Right cardiac atrium (tissue), 5 donors: ENCODE measurements at regions not wholly inside any gene's neighbourhood (a gene's known extent, or its start where the extent isn't known, plus 50 kb on each side); places are given as distances from the start of the nearest gene placed in this dataset.

Experiments used
- ATAC-seq, 2 donors: fragments of 200-7000 bp; cut with Tn5 transposase; one replicate each; pipeline versions ENCODE4 v1.8.0 to v1.9.1; 2020; ENCODE audit warnings: moderate library complexity in 2 of 2, mild to moderate bottlenecking in 1 of 2
- DNase-seq, 3 donors: peaks; one replicate each; pipeline ENCODE4 v3.0.0-alpha.2; 2020
- H3K27ac ChIP-seq: one replicate; pipeline ENCODE4 v1.5.1; 2013; ENCODE audit warnings: mild to moderate bottlenecking, low read length, control low read depth, moderate library complexity
- H3K27me3 ChIP-seq: one replicate; pipeline ENCODE4 v1.6.1; 2013; ENCODE audit not compliant: control insufficient read depth, insufficient read depth
- H3K4me1 ChIP-seq: one replicate; pipeline ENCODE4 v1.6.1; 2013; ENCODE audit warnings: low read length; ENCODE audit not compliant: control insufficient read depth, insufficient read depth
- H3K4me3 ChIP-seq: one replicate; pipeline ENCODE4 v1.5.1; 2013; ENCODE audit warnings: low read length, control low read depth
- H3K9me3 ChIP-seq: one replicate; pipeline ENCODE4 v1.6.1; 2013; ENCODE audit warnings: low read length; ENCODE audit not compliant: control insufficient read depth
- WGBS: extraction: QIAGEN DNeasy Blood & Tissue Kit; methylation state at CpG from one replicate; pipeline ENCODE4 v1.1.7; 2013; 5-methylcytosine and 5-hydroxymethylcytosine counted together
- intact Hi-C, 4 donors: fragments of 100-400 bp; cut with DNase I; formaldehyde crosslinking; loops; one replicate each; pipeline versions ENCODE4 v1.11.0 to v1.14.0; 2022 to 2023
- donor health status: healthy with polysubstance abuse.
- donor health status: DM: no; HTN: yes; CAD: no.
- donor health status: DM: no; HTN: no; CAD: no.
- donor health status: DM: no; HTN: yes; CAD: no; lungs with severe emphysema.
- donor health status: DM: yes; HTN: yes; CAD: no.

GRCh38 chr1:192238421-192238820 is 78.4 kb upstream of the RGS21 start:
- no peaks in the 10 kb centered on the region for H3K9me3 ChIP-seq
- intact Hi-C loops = no loop called here
- no peaks in the 10 kb centered on the region for H3K4me1 ChIP-seq
- DNase-seq (no peak), ATAC-seq (no peak)
- H3K27ac ChIP-seq = no peak overlapping the region
- no peaks in the 10 kb centered on the region for H3K27me3 ChIP-seq
- 89% methylated on average over 2 of the region's 2 CpGs for WGBS
- H3K4me3 ChIP-seq = no peak overlapping the region

DNA sequence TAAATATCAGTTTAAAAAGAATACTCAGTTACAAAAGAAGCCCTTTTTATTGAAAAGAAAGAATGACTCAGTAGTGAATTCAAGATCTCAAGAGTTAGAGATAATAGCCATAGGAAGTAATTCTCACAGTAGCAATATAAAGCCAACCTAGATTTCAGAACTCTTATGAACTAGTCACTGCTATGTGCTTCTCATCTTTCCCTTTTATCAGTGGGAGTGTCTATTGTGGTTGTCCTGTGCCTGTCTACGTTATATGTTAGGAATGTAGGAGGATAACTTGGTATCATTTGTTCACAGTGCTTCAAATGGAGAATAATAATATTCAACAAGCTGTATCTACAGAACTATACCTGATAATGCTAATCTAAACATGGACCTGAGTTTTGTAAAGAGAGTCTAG is 73.1 kb upstream of the RGS21 start:
- 58% methylated on average over 1 of the region's 1 CpG for WGBS
- intact Hi-C loops = no loop called here
- DNase-seq (no peak), ATAC-seq (no peak)
- H3K27me3 ChIP-seq = no peaks in the 10 kb centered on the region
- H3K27ac ChIP-seq = no peak overlapping the region
- no peaks in the 10 kb centered on the region for H3K4me1 ChIP-seq
- no peak overlapping the region for H3K4me3 ChIP-seq
- no peaks in the 10 kb centered on the region for H3K9me3 ChIP-seq

DNA sequence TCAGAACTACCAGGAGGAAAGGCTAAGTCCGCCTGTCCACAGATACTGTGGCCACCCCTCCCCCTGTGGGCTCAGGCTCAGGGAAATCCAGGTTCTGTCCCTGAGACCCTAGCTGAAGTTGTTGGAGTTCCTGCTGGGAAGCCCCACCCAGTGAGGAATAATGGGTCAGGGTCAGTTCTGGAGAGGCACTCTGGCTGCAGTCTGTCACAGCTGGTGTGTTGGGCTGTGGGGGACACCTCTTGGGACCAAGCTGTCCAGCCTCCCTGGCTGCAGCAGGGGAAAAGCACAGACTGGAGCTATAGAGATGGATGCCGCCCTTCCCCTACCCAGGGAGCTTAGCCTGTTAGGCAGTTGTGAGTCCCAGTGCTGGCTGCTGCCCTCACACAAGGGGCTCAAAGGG is 65.1 kb upstream of the RGS21 start:
- H3K9me3 ChIP-seq = no peaks in the 10 kb centered on the region
- ATAC-seq = no peak
- 89% methylated on average over 2 of the region's 2 CpGs for WGBS
- DNase-seq = peak in 1 of 3 donors; percentile 27
- no peak overlapping the region for H3K4me3 ChIP-seq
- no peak overlapping the region for H3K27ac ChIP-seq
- H3K27me3 ChIP-seq = no peaks in the 10 kb centered on the region
- intact Hi-C loops = no loop called here
- H3K4me1 ChIP-seq = no peaks in the 10 kb centered on the region

- ATAC-seq (no peak), DNase-seq (no peak)
- Histone ChIP-seq H3K4me1 (no peaks in the 10 kb centered on the region), H3K9me3 (no peaks in the 10 kb centered on the region), H3K4me3 (no peak overlapping the region), H3K27ac (no peak overlapping the region), H3K27me3 (no peaks in the 10 kb centered on the region)
- 90% methylated on average over 3 of the region's 3 CpGs for WGBS
- intact Hi-C loops = no loop called here
These were observed 64.0 kb upstream of the RGS21 start for GRCh38 chr1:192252776-192253175.

DNA sequence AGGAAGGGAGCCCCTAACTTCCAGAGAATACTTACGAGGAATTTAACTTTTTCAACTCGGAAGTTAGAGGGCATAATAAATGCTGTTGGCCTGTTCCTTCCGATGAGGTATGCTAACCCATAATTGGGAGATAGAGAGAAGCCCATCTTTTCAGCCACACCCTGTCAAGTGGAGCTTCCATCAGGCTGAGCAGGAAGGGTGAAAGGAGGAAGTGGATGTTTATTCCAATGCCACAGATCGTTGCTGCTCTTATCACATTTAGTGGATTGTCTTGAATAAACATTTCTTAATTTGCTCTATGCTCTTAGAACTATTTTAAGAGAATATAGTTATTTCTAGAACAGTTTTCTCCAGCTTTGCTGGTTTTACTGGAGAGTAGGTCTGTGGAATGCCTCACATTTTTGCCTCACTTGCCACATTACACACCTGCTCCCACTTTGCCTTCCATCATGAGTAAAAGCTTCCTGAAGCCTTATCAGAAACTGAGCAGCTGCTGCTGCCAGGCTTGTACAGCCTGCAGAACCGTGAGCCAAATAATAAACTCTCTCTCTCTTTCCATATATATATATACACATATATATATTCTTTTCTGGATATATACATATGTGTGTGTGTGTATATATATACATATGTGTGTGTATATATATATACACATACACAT is 60.0 kb upstream of the RGS21 start:
- no peaks in the 10 kb centered on the region for H3K27me3 ChIP-seq
- 47% methylated on average over 5 of the region's 5 CpGs for WGBS
- ATAC-seq (no peak), DNase-seq (no peak)
- H3K4me3 ChIP-seq = no peak overlapping the region
- intact Hi-C loops = no loop called here
- H3K4me1 ChIP-seq = no peaks in the 10 kb centered on the region
- H3K27ac ChIP-seq = no peak overlapping the region
- H3K9me3 ChIP-seq = no peaks in the 10 kb centered on the region

- DNase-seq = no peak
- intact Hi-C loops = no loop called here
- 60% methylated on average over 1 of the region's 1 CpG for WGBS
- Histone ChIP-seq H3K4me1 (no peaks in the 10 kb centered on the region), H3K27me3 (no peaks in the 10 kb centered on the region), H3K27ac (no peak overlapping the region), H3K9me3 (no peaks in the 10 kb centered on the region), H3K4me3 (no peak overlapping the region)
- no peak for ATAC-seq
These were observed 56.7 kb upstream of the RGS21 start for GRCh38 chr1:192260076-192260475.

GRCh38 chr1:192261476-192261875 is 55.3 kb upstream of the RGS21 start:
- no peak for DNase-seq
- ATAC-seq = no peak
- WGBS = 77% methylated on average over 1 of the region's 1 CpG

GRCh38 chr1:192263436-192263835 is 53.4 kb upstream of the RGS21 start:
- DNase-seq (no peak), ATAC-seq (no peak)
- no peak overlapping the region for H3K4me3 ChIP-seq
- no peaks in the 10 kb centered on the region for H3K27me3 ChIP-seq
- no peaks in the 10 kb centered on the region for H3K4me1 ChIP-seq
- WGBS = 39% methylated on average over 2 of the region's 2 CpGs
- H3K9me3 ChIP-seq = no peaks in the 10 kb centered on the region
- intact Hi-C loops = no loop called here
- H3K27ac ChIP-seq = no peak overlapping the region

More at GRCh38 chr1:192261476-192261875, 55.3 kb upstream of the RGS21 start:
- Histone ChIP-seq H3K4me3 (no peak overlapping the region), H3K27me3 (no peaks in the 10 kb centered on the region), H3K4me1 (no peaks in the 10 kb centered on the region), H3K27ac (no peak overlapping the region), H3K9me3 (no peaks in the 10 kb centered on the region)
- intact Hi-C loops = no loop called here

GRCh38 chr1:192265516-192266173 is 51.1 kb upstream of the RGS21 start:
- ATAC-seq (no peak), DNase-seq (no peak)
- Histone ChIP-seq H3K4me3 (no peak overlapping the region), H3K9me3 (no peaks in the 10 kb centered on the region), H3K4me1 (no peaks in the 10 kb centered on the region), H3K27me3 (no peaks in the 10 kb centered on the region), H3K27ac (no peak overlapping the region)
- WGBS = 60% methylated on average over 1 of the region's 1 CpG
- intact Hi-C loops = no loop called here

- 38% methylated on average over 3 of the region's 3 CpGs for WGBS
These were observed 50.1 kb upstream of the RGS21 start for GRCh38 chr1:192266645-192267044.

More at GRCh38 chr1:192266645-192267044, 50.1 kb upstream of the RGS21 start:
- Histone ChIP-seq H3K27ac (no peak overlapping the region), H3K27me3 (no peaks in the 10 kb centered on the region), H3K4me1 (no peaks in the 10 kb centered on the region), H3K4me3 (no peak overlapping the region), H3K9me3 (no peaks in the 10 kb centered on the region)
- ATAC-seq (no peak), DNase-seq (no peak)
- intact Hi-C loops = no loop called here
